GM21423 (cell line): ENCODE measurements at regions not wholly inside any gene's neighbourhood (a gene's known extent, or its start where the extent isn't known, plus 50 kb on each side); places are given as distances from the start of the nearest gene placed in this dataset.
"Not testable (repeated sequence)": the region's sequence is repeated elsewhere in the genome, so short reads cannot be mapped to it uniquely, and the experiment has no call there.

Experiments used
- ATAC-seq: cut with Tn5 transposase; IDR thresholded peaks from one replicate; pipeline ENCODE4 v1.9.1; 2021; ENCODE audit warnings: mild to moderate bottlenecking, moderate library complexity; ENCODE audit not compliant: unreplicated experiment

GRCh38 chr6:84581494-84582259 is 182.7 kb downstream of the TBX18 start:
- ATAC-seq = no peak

GRCh38 chr6:84579404-84579803 is 185.0 kb downstream of the TBX18 start:
- no peak for ATAC-seq

- no peak for ATAC-seq
Observed at GRCh38 chr6:84576029-84576428, 188.4 kb downstream of the TBX18 start.

GRCh38 chr6:84575264-84575663 is 189.1 kb downstream of the TBX18 start:
- peak; percentile 98 for ATAC-seq

- no peak for ATAC-seq
Observed at GRCh38 chr6:84569882-84570281, 194.5 kb downstream of the TBX18 start.

- ATAC-seq = no peak
Observed at GRCh38 chr6:84568971-84569370, 195.4 kb downstream of the TBX18 start.

- not testable (repeated sequence) for ATAC-seq
Observed at GRCh38 chr6:84565718-84566117, 198.7 kb downstream of the TBX18 start.

GRCh38 chr6:84560436-84561390 is 203.7 kb downstream of the TBX18 start:
- ATAC-seq = no peak

- ATAC-seq = no peak
Observed at GRCh38 chr6:84556541-84557335, 207.7 kb downstream of the TBX18 start.

- ATAC-seq = no peak
Observed at GRCh38 chr6:84554706-84555105, 209.7 kb downstream of the TBX18 start.

- ATAC-seq = no peak
Observed at GRCh38 chr6:84554074-84554473, 210.3 kb downstream of the TBX18 start.

- ATAC-seq = no peak
Observed at GRCh38 chr6:84553527-84553926, 210.9 kb downstream of the TBX18 start.

GRCh38 chr6:84551797-84552196 is 212.6 kb downstream of the TBX18 start:
- ATAC-seq = no peak

GRCh38 chr6:84549917-84550316 is 214.5 kb downstream of the TBX18 start:
- ATAC-seq = no peak

- ATAC-seq = no peak
Observed at GRCh38 chr6:84547341-84547801, 217.0 kb downstream of the TBX18 start.

GRCh38 chr6:84546427-84546914 is 217.9 kb downstream of the TBX18 start:
- no peak for ATAC-seq

GRCh38 chr6:84539122-84539856 is 225.1 kb downstream of the TBX18 start:
- no peak for ATAC-seq

- no peak for ATAC-seq
Observed at GRCh38 chr6:84536885-84537638, 227.3 kb downstream of the TBX18 start.

GRCh38 chr6:84528201-84528600 is 236.2 kb downstream of the TBX18 start:
- no peak for ATAC-seq
